IMR-90 (cell line): ENCODE measurements at regions not wholly inside any gene's neighbourhood (a gene's known extent, or its start where the extent isn't known, plus 50 kb on each side); places are given as distances from the start of the nearest gene placed in this dataset.

Experiments
- ATAC-seq: fragments of 200-7000 bp; cut with Tn5 transposase; 2 replicates; pipeline ENCODE4 v1.9.1; 2020; ENCODE audit warnings: low read depth, mild to moderate bottlenecking, moderate library complexity
- BruUV-seq: library from RNA; stranded (reverse); fragments of 400-500 nt; replicated peaks from 2 replicates; lab custom pipeline; 2021; lab: Mats Ljungman, UMichigan
- CTCF ChIA-PET: fragments of 300-600 bp; formaldehyde crosslinking; extraction: SDS; loops from one replicate; lab custom pipeline; 2021; ENCODE audit warnings: antibody characterized with exemption; lab: Yijun Ruan, JAX
- POLR2A ChIA-PET: fragments of 300-600 bp; sonication (Branson Sonifier 250); formaldehyde crosslinking; loops from one replicate; lab custom pipeline; 2022; ENCODE audit warnings: antibody characterized with exemption; ENCODE audit not compliant: unreplicated experiment; lab: Charles Lee
- DNase-seq: peaks from one replicate; pipeline ENCODE4 v3.0.0; 2013
- H2AFZ ChIP-seq: replicated peaks from 2 replicates; pipeline ENCODE3; 2013; ENCODE audit warnings: low read length, mild to moderate bottlenecking; ENCODE audit not compliant: poor library complexity
- H2AK5ac ChIP-seq: 2 replicates; pipeline ENCODE4 v1.6.1; 2013; ENCODE audit warnings: low read depth, low read length, inconsistent platforms
- H2AK9ac ChIP-seq: replicated peaks from 2 replicates; pipeline ENCODE3; 2013; ENCODE audit warnings: mild to moderate bottlenecking, low read depth, low read length, moderate library complexity; ENCODE audit not compliant: poor library complexity
- H2BK120ac ChIP-seq: 2 replicates; pipeline ENCODE4 v1.6.1; 2013; ENCODE audit warnings: low read depth, low read length, inconsistent platforms
- H2BK15ac ChIP-seq: 3 replicates; pipeline ENCODE4 v1.6.1; 2013; ENCODE audit warnings: low read depth, low read length, inconsistent platforms
- H2BK20ac ChIP-seq: 2 replicates; pipeline ENCODE4 v1.6.1; 2013; ENCODE audit warnings: low read depth, mild to moderate bottlenecking, inconsistent platforms, low read length, moderate library complexity
- H2BK5ac ChIP-seq: 2 replicates; pipeline ENCODE4 v1.6.1; 2013; ENCODE audit warnings: mild to moderate bottlenecking, low read depth, low read length, inconsistent platforms; ENCODE audit not compliant: poor library complexity, severe bottlenecking
- H3K14ac ChIP-seq: replicated peaks from 2 replicates; pipeline ENCODE4 v1.6.1; 2013; ENCODE audit warnings: low read depth, low read length, inconsistent platforms
- H3K18ac ChIP-seq: 2 replicates; pipeline ENCODE4 v1.6.1; 2013; ENCODE audit warnings: low read depth, low read length, control low read depth
- H3K23ac ChIP-seq: 2 replicates; pipeline ENCODE4 v1.6.1; 2013; ENCODE audit warnings: low read depth, low read length, inconsistent platforms
- H3K27ac ChIP-seq: 2 replicates; pipeline ENCODE4 v1.5.1; 2013; ENCODE audit warnings: mild to moderate bottlenecking, control low read depth, low read length; ENCODE audit not compliant: insufficient read depth
- H3K27me3 ChIP-seq: 2 replicates; pipeline ENCODE4 v1.6.1; 2013; ENCODE audit warnings: low read length; ENCODE audit not compliant: control insufficient read depth, insufficient read depth
- H3K36me3 ChIP-seq: 2 replicates; pipeline ENCODE4 v1.6.1; 2013; ENCODE audit warnings: low read length, mixed read lengths; ENCODE audit not compliant: control insufficient read depth, insufficient read depth
- H3K4ac ChIP-seq: 2 replicates; pipeline ENCODE4 v1.6.1; 2013; ENCODE audit warnings: low read depth, low read length, inconsistent platforms
- H3K4me1 ChIP-seq: 2 replicates; pipeline ENCODE4 v1.6.1; 2013; ENCODE audit warnings: low read length, mixed read lengths; ENCODE audit not compliant: control insufficient read depth, insufficient read depth
- H3K4me2 ChIP-seq: 2 replicates; pipeline ENCODE4 v1.6.1; 2013; ENCODE audit warnings: low read depth, mild to moderate bottlenecking, control low read depth, low read length, moderate library complexity
- H3K4me3 ChIP-seq: 2 replicates; pipeline ENCODE4 v1.5.1; 2013; ENCODE audit warnings: low read depth, mild to moderate bottlenecking, control low read depth, low read length, moderate library complexity; ENCODE audit not compliant: insufficient read depth
- H3K56ac ChIP-seq: 2 replicates; pipeline ENCODE4 v1.6.1; 2013; ENCODE audit warnings: low read length, inconsistent platforms; ENCODE audit not compliant: insufficient read depth; ENCODE audit errors: extremely low read depth
- H3K79me1 ChIP-seq, 2 experiments: 2 replicates each; pipeline ENCODE4 v1.6.1; 2013; ENCODE audit warnings: low read length in 2 of 2, inconsistent platforms in 1 of 2, low read depth in 1 of 2
- H3K9ac ChIP-seq: 2 replicates; pipeline ENCODE4 v1.6.1; 2013; ENCODE audit warnings: low read depth, low read length, control low read depth
- H3K9me1 ChIP-seq: 2 replicates; pipeline ENCODE4 v1.6.1; 2013; ENCODE audit warnings: low read length, inconsistent platforms; ENCODE audit not compliant: insufficient read depth
- H3K9me3 ChIP-seq: 2 replicates; pipeline ENCODE4 v1.6.1; 2013; ENCODE audit warnings: low read length; ENCODE audit not compliant: control insufficient read depth, insufficient read depth
- H4K20me1 ChIP-seq: 2 replicates; pipeline ENCODE4 v1.6.1; 2013; ENCODE audit warnings: low read length, inconsistent platforms; ENCODE audit not compliant: insufficient read depth
- H4K5ac ChIP-seq: 2 replicates; pipeline ENCODE4 v1.6.1; 2013; ENCODE audit warnings: mild to moderate bottlenecking, low read depth, low read length, control low read depth
- H4K8ac ChIP-seq, 2 experiments: 2 replicates each; pipeline ENCODE4 v1.6.1; 2013; ENCODE audit warnings: low read depth in 2 of 2, low read length in 2 of 2, control low read depth in 1 of 2, inconsistent platforms in 1 of 2
- H4K91ac ChIP-seq: 2 replicates; pipeline ENCODE4 v1.6.1; 2013; ENCODE audit warnings: low read depth, low read length, inconsistent platforms; ENCODE audit not compliant: insufficient read depth
- BHLHE40 ChIP-seq: fragments of 150-350 bp; IDR thresholded peaks from 2 replicates; pipeline ENCODE4 v1.6.1; 2016; ENCODE audit warnings: mild to moderate bottlenecking, low read depth, low read length
- CEBPB ChIP-seq: IDR thresholded peaks from 2 replicates; pipeline ENCODE4 v1.6.1; 2012; ENCODE audit warnings: low read depth, low read length, improper control_type of control experiment
- CHD1 ChIP-seq: IDR thresholded peaks from 2 replicates; pipeline ENCODE4 v1.6.1; 2012; ENCODE audit warnings: low read depth, low read length, improper control_type of control experiment
- FOS ChIP-seq: fragments of 150-350 bp; IDR thresholded peaks from 2 replicates; pipeline ENCODE4 v1.6.1; 2016; ENCODE audit warnings: low read depth, low read length
- MAFK ChIP-seq: IDR thresholded peaks from 2 replicates; pipeline ENCODE4 v1.6.1; 2012; ENCODE audit warnings: low read depth, low read length, improper control_type of control experiment
- MAZ ChIP-seq: IDR thresholded peaks from 2 replicates; pipeline ENCODE4 v1.6.1; 2012; ENCODE audit warnings: low read depth, mild to moderate bottlenecking, low read length, improper control_type of control experiment, moderate library complexity, borderline replicate concordance
- MXI1 ChIP-seq: IDR thresholded peaks from 2 replicates; pipeline ENCODE4 v1.6.1; 2012; ENCODE audit warnings: low read depth, mild to moderate bottlenecking, low read length, moderate library complexity, borderline replicate concordance
- NFE2L2 ChIP-seq: fragments of 150-350 bp; IDR thresholded peaks from 2 replicates; pipeline ENCODE4 v1.6.1; 2016; ENCODE audit warnings: low read depth, mild to moderate bottlenecking, low read length
- POLR2A ChIP-seq: IDR thresholded peaks from 2 replicates; pipeline ENCODE4 v1.6.1; 2012; ENCODE audit warnings: mild to moderate bottlenecking, low read depth, low read length
- RAD21 ChIP-seq: IDR thresholded peaks from 2 replicates; pipeline ENCODE4 v1.6.1; 2012; ENCODE audit warnings: low read length, improper control_type of control experiment
- RCOR1 ChIP-seq: IDR thresholded peaks from 2 replicates; pipeline ENCODE4 v1.6.1; 2012; ENCODE audit warnings: mild to moderate bottlenecking, low read length, improper control_type of control experiment; ENCODE audit not compliant: insufficient replicate concordance
- RFX5 ChIP-seq: IDR thresholded peaks from 2 replicates; pipeline ENCODE4 v1.8.0; 2012; ENCODE audit warnings: low read depth, mild to moderate bottlenecking, low read length, moderate library complexity
- SMC3 ChIP-seq: fragments of 150-350 bp; IDR thresholded peaks from 2 replicates; pipeline ENCODE4 v1.6.1; 2016; ENCODE audit warnings: low read depth, mild to moderate bottlenecking, antibody characterized with exemption, low read length, moderate library complexity
- whole genome bisulfite sequencing, 2 experiments: methylation state at CpG; one replicate each; pipeline versions ENCODE4 v1.1.5 to v1.1.7; 2013; ENCODE audit warnings: missing lambda C conversion rate in 2 of 2; ENCODE audit not compliant: insufficient read length in 1 of 2; ENCODE audit errors: extremely low coverage in 2 of 2; 5-methylcytosine and 5-hydroxymethylcytosine counted together
- dilution Hi-C: fragments of 300-500 bp; cut with HindIII; formaldehyde crosslinking; loops from one replicate; pipeline ENCODE4 v1.14.3; 2018; ENCODE audit warnings: low sequenced_read_pairs; ENCODE audit not compliant: unreplicated experiment
- in situ Hi-C: fragments of 300-500 bp; cut with MboI; formaldehyde crosslinking; loops from 3 replicates; pipeline ENCODE4 v1.14.3; 2019; ENCODE audit warnings: low sequenced_read_pairs, inconsistent platforms, mixed read lengths
- intact Hi-C: fragments of 100-400 bp; cut with micrococcal nuclease; formaldehyde crosslinking; loops from 2 replicates; pipeline ENCODE4 v1.10.0; 2022
- TF ChIP-seq, protein P1 (sequence below): fragments of 150-350 bp; IDR thresholded peaks from 2 replicates; pipeline ENCODE4 v1.6.1; 2017; ENCODE audit warnings: mild to moderate bottlenecking, antibody characterized with exemption, low read length, low read depth
- TF ChIP-seq, protein P2 (sequence below): conservative IDR thresholded peaks from 2 replicates; pipeline ENCODE4 v1.5.1; 2012; ENCODE audit warnings: mild to moderate bottlenecking, low read depth, low read length, improper control_type of control experiment
- TF ChIP-seq, protein P3 (sequence below): fragments of 150-350 bp; IDR thresholded peaks from 2 replicates; pipeline ENCODE4 v1.6.1; 2016; ENCODE audit warnings: low read depth, mild to moderate bottlenecking, low read length, moderate library complexity, borderline replicate concordance

DNA sequence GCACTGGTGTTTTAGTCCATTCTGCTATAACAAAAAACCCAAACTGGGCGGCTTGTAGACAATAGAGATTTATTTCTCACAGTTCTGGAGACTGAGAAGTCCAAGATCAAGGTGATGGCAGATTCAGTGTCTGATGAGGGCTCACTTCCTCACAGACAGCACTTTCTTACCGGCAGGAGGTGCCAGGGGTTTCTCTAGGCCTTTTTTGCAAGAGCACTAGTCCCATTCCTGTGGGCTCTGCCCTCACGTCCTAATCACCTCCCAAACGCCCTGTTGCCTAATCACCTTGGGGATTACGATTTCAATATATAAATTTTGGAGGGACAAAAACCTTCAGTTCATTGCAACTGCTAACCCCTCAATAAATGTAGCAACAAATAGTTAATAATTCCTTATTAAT, 140.0 kb upstream of the SGK1 start:
- POLR2A ChIA-PET = no interaction called here
- TF ChIP-seq SMC3 (no peak), FOS (no peak), RFX5 (no peak), RCOR1 (no peak), MAFK (no peak), BHLHE40 (no peak), CEBPB (no peak), MAZ (no peak), POLR2A (no peak), RAD21 (no peak), NFE2L2 (no peak), MXI1 (no peak), CHD1 (no peak)
- TF ChIP-seq, protein P1, sequence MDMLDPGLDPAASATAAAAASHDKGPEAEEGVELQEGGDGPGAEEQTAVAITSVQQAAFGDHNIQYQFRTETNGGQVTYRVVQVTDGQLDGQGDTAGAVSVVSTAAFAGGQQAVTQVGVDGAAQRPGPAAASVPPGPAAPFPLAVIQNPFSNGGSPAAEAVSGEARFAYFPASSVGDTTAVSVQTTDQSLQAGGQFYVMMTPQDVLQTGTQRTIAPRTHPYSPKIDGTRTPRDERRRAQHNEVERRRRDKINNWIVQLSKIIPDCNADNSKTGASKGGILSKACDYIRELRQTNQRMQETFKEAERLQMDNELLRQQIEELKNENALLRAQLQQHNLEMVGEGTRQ = no peak
- TF ChIP-seq, protein P2, sequence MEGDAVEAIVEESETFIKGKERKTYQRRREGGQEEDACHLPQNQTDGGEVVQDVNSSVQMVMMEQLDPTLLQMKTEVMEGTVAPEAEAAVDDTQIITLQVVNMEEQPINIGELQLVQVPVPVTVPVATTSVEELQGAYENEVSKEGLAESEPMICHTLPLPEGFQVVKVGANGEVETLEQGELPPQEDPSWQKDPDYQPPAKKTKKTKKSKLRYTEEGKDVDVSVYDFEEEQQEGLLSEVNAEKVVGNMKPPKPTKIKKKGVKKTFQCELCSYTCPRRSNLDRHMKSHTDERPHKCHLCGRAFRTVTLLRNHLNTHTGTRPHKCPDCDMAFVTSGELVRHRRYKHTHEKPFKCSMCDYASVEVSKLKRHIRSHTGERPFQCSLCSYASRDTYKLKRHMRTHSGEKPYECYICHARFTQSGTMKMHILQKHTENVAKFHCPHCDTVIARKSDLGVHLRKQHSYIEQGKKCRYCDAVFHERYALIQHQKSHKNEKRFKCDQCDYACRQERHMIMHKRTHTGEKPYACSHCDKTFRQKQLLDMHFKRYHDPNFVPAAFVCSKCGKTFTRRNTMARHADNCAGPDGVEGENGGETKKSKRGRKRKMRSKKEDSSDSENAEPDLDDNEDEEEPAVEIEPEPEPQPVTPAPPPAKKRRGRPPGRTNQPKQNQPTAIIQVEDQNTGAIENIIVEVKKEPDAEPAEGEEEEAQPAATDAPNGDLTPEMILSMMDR = no peak
- TF ChIP-seq, protein P3, sequence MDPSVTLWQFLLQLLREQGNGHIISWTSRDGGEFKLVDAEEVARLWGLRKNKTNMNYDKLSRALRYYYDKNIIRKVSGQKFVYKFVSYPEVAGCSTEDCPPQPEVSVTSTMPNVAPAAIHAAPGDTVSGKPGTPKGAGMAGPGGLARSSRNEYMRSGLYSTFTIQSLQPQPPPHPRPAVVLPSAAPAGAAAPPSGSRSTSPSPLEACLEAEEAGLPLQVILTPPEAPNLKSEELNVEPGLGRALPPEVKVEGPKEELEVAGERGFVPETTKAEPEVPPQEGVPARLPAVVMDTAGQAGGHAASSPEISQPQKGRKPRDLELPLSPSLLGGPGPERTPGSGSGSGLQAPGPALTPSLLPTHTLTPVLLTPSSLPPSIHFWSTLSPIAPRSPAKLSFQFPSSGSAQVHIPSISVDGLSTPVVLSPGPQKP = no peak

More for the DNA sequence above, 140.0 kb upstream of the SGK1 start:
- Histone ChIP-seq H3K4me1 (peaks cover 2% of the 10 kb centered on the region; the same call in 1 of the 2 replicates), H2AK9ac (no peak overlapping the region), H3K27ac (no peak overlapping the region), H2AFZ (no peak overlapping the region), H3K23ac (no peak overlapping the region), H3K14ac (no peak overlapping the region), H3K27me3 (no peaks in the 10 kb centered on the region), H2AK5ac (no peak overlapping the region), H2BK5ac (no peak overlapping the region), H4K5ac (peak overlapping the region; percentile 46; the same call in 1 of the 2 replicates), H3K18ac (peak overlapping the region; percentile 65; the same call in 1 of the 2 replicates), H3K56ac (no peak overlapping the region; the same call in 1 of the 2 replicates), H4K8ac (no peak overlapping the region), H3K79me1 (no peaks in the 10 kb centered on the region), H3K36me3 (no peaks in the 10 kb centered on the region), H3K4me2 (no peak overlapping the region), H4K91ac (no peak overlapping the region), H4K20me1 (no peaks in the 10 kb centered on the region), H2BK20ac (no peak overlapping the region), H3K9me3 (no peaks in the 10 kb centered on the region), H2BK15ac (peak overlapping the region; percentile 64; the same call in 1 of the 3 replicates), H3K4ac (no peak overlapping the region; the same call in 1 of the 2 replicates), H3K4me3 (no peak overlapping the region), H3K9me1 (peaks cover 4% of the 10 kb centered on the region; the same call in 1 of the 2 replicates), H2BK120ac (peak overlapping the region; percentile 32; the same call in 1 of the 2 replicates), H3K9ac (no peak overlapping the region)
- CTCF ChIA-PET = interaction anchor here (1.2 kb wide), 1 partner anchor 20 kb away, joined by 3 read pairs; no protein-coding TSS in a partner anchor
- DNase-seq (no peak), ATAC-seq (no peak)
- no CpG with 5 or more reads among the region's 5 CpGs for WGBS, 2 experiments
- intact Hi-C loops = no loop called here
- in situ Hi-C loops = no loop called here
- dilution Hi-C loops = no loop called here
- BruUV-seq = no TSS peak
